GM21529 (cell line): ENCODE measurements at regions not wholly inside any gene's neighbourhood (a gene's known extent, or its start where the extent isn't known, plus 50 kb on each side); places are given as distances from the start of the nearest gene placed in this dataset.
"Not testable (repeated sequence)": the region's sequence is repeated elsewhere in the genome, so short reads cannot be mapped to it uniquely, and the experiment has no call there.

ENCODE experiments used
- ATAC-seq: cut with Tn5 transposase; IDR thresholded peaks from one replicate; pipeline ENCODE4 v1.9.1; 2021; ENCODE audit not compliant: unreplicated experiment

- ATAC-seq: no peak
These were observed 134.9 kb upstream of the SPRED1 start for GRCh38 chr15:38117781-38118180.

GRCh38 chr15:38119865-38120264, 132.8 kb upstream of the SPRED1 start:
- not testable (repeated sequence) for ATAC-seq

- ATAC-seq: no peak
These were observed 125.3 kb upstream of the SPRED1 start for GRCh38 chr15:38127306-38127771.

- no peak for ATAC-seq
These were observed 124.3 kb upstream of the SPRED1 start for GRCh38 chr15:38128341-38128781.

- ATAC-seq: no peak
These were observed 123.7 kb upstream of the SPRED1 start for GRCh38 chr15:38128921-38129320.

- ATAC-seq: peak; percentile 70
These were observed 123.0 kb upstream of the SPRED1 start for GRCh38 chr15:38129531-38130204.

- ATAC-seq: peak; percentile 47
These were observed 122.5 kb upstream of the SPRED1 start for GRCh38 chr15:38130205-38130567.

- peak; percentile 56 for ATAC-seq
These were observed 121.7 kb upstream of the SPRED1 start for GRCh38 chr15:38130740-38131498.

- ATAC-seq: no peak
These were observed 118.4 kb upstream of the SPRED1 start for GRCh38 chr15:38134252-38134651.

- ATAC-seq: not testable (repeated sequence)
These were observed 110.4 kb upstream of the SPRED1 start for GRCh38 chr15:38142195-38142594.

- no peak for ATAC-seq
These were observed 107.7 kb upstream of the SPRED1 start for GRCh38 chr15:38144921-38145320.

GRCh38 chr15:38145651-38146111, 107.0 kb upstream of the SPRED1 start:
- ATAC-seq: no peak

GRCh38 chr15:38147246-38147645, 105.4 kb upstream of the SPRED1 start:
- ATAC-seq: no peak

GRCh38 chr15:38148471-38148870, 104.2 kb upstream of the SPRED1 start:
- ATAC-seq: no peak

GRCh38 chr15:38149315-38149714, 103.3 kb upstream of the SPRED1 start:
- ATAC-seq: no peak

- no peak for ATAC-seq
These were observed 102.5 kb upstream of the SPRED1 start for GRCh38 chr15:38150148-38150547.

- no peak for ATAC-seq
These were observed 101.8 kb upstream of the SPRED1 start for GRCh38 chr15:38150794-38151193.

GRCh38 chr15:38153781-38154180, 98.9 kb upstream of the SPRED1 start:
- ATAC-seq: no peak

GRCh38 chr15:38154255-38154654, 98.4 kb upstream of the SPRED1 start:
- ATAC-seq: no peak

GRCh38 chr15:38154837-38155236, 97.8 kb upstream of the SPRED1 start:
- ATAC-seq: no peak

- no peak for ATAC-seq
These were observed 89.0 kb upstream of the SPRED1 start for GRCh38 chr15:38163658-38164057.

GRCh38 chr15:38164061-38164460, 88.6 kb upstream of the SPRED1 start:
- ATAC-seq: no peak
